Endothelial cell of umbilical vein (primary cell): ENCODE measurements at regions not wholly inside any gene's neighbourhood (a gene's known extent, or its start where the extent isn't known, plus 50 kb on each side); places are given as distances from the start of the nearest gene placed in this dataset.

Source experiments
- BruUV-seq: library from RNA; stranded (reverse); fragments of 400-500 nt; replicated peaks from 2 replicates; lab custom pipeline; 2021; lab: Mats Ljungman, UMichigan
- CTCF ChIA-PET: fragments of 300-600, 350-600 bp; sonication (Branson Sonifier 250); formaldehyde crosslinking; loops from one replicate; lab custom pipeline; 2021; ENCODE audit warnings: antibody characterized with exemption, inconsistent platforms; lab: Charles Lee
- POLR2A ChIA-PET: fragments of 300-600, 350-600 bp; sonication (Branson Sonifier 250); formaldehyde crosslinking; loops from one replicate; lab custom pipeline; 2021; ENCODE audit warnings: antibody characterized with exemption, inconsistent platforms; lab: Charles Lee
- DNase-seq: peaks from one replicate; pipeline ENCODE4 v3.0.0-alpha.2; 2011; ENCODE audit warnings: low read depth, low spot score
- FAIRE-seq: peaks from 2 replicates; lab custom pipeline; 2011; peaks lifted over from hg19 to GRCh38; lab: Jason Lieb, UNC
- H2AFZ ChIP-seq: 2 replicates; pipeline ENCODE4 v1.6.0; 2012; ENCODE audit warnings: low read depth, low read length, control low read depth, inconsistent platforms
- H3K27ac ChIP-seq: 2 replicates; pipeline ENCODE4 v1.5.1; 2011; ENCODE audit warnings: low read depth, mild to moderate bottlenecking, control low read depth, low read length, moderate library complexity; ENCODE audit not compliant: insufficient read depth
- H3K27me3 ChIP-seq, 2 experiments: 2 replicates each; pipeline versions ENCODE4 v1.6.0 to v1.6.1; 2011; ENCODE audit warnings: low read length in 2 of 2, mixed read lengths in 1 of 2; ENCODE audit not compliant: control insufficient read depth in 2 of 2, insufficient read depth in 2 of 2
- H3K36me3 ChIP-seq, 2 experiments: 2 replicates in 1 of 2; 3 replicates in 1 of 2; pipeline ENCODE4 v1.5.1; 2011; ENCODE audit warnings: low read length in 2 of 2, mild to moderate bottlenecking in 1 of 2, moderate library complexity in 1 of 2; ENCODE audit not compliant: control insufficient read depth in 2 of 2, insufficient read depth in 2 of 2; ENCODE audit errors: extremely low read depth in 1 of 2
- H3K4me1 ChIP-seq: 3 replicates; pipeline ENCODE4 v1.5.1; 2011; ENCODE audit warnings: mild to moderate bottlenecking, low read length; ENCODE audit not compliant: control insufficient read depth, insufficient read depth; ENCODE audit errors: extremely low read depth
- H3K4me2 ChIP-seq: 2 replicates; pipeline ENCODE4 v1.6.1; 2011; ENCODE audit warnings: low read length, control low read depth, mixed read lengths; ENCODE audit not compliant: insufficient read depth
- H3K4me3 ChIP-seq, 3 experiments: fragments of 200-600 bp in 1 of 3; sonication (generic), shearing (Covaris generic) in 1 of 3; replicated peaks in 1 of 3; 2 replicates each; pipeline ENCODE4 v1.5.1; 2011 to 2016; ENCODE audit warnings: control low read depth in 3 of 3, low read length in 3 of 3, mild to moderate bottlenecking in 2 of 3, inconsistent platforms in 1 of 3, low read depth in 1 of 3, moderate library complexity in 1 of 3; ENCODE audit not compliant: insufficient read depth in 1 of 3
- H3K79me2 ChIP-seq: 2 replicates; pipeline ENCODE4 v1.6.0; 2012; ENCODE audit warnings: low read length, inconsistent platforms; ENCODE audit not compliant: control insufficient read depth, insufficient read depth
- H3K9ac ChIP-seq: replicated peaks from 2 replicates; pipeline ENCODE3; 2011; ENCODE audit warnings: low read length, control low read depth; ENCODE audit not compliant: insufficient read depth; ENCODE audit errors: extremely low read depth
- H3K9me1 ChIP-seq: replicated peaks from 3 replicates; pipeline ENCODE4 v1.6.0; 2011; ENCODE audit warnings: mild to moderate bottlenecking, low read length; ENCODE audit not compliant: control insufficient read depth, insufficient read depth; ENCODE audit errors: extremely low read depth
- H3K9me3 ChIP-seq: replicated peaks from 2 replicates; pipeline ENCODE4 v1.5.1; 2012; ENCODE audit warnings: low read length, inconsistent platforms; ENCODE audit not compliant: control insufficient read depth, insufficient read depth
- H4K20me1 ChIP-seq: replicated peaks from 2 replicates; pipeline ENCODE3; 2011; ENCODE audit warnings: mild to moderate bottlenecking, low read length; ENCODE audit not compliant: control insufficient read depth, insufficient read depth; ENCODE audit errors: extremely low read depth
- CTCF ChIP-seq, 2 donors: IDR thresholded peaks; 1 replicate in 1 of 2; 2 replicates in 1 of 2; pipeline ENCODE4 v1.5.1; 2011; ENCODE audit warnings: low read length in 2 of 2, mild to moderate bottlenecking in 2 of 2, moderate library complexity in 2 of 2, control low read depth in 1 of 2, inconsistent platforms in 1 of 2, low read depth in 1 of 2; ENCODE audit not compliant: insufficient read depth in 1 of 2; ENCODE audit errors: extremely low read depth in 1 of 2
- EZH2 ChIP-seq: IDR thresholded peaks from 2 replicates; pipeline ENCODE4 v1.6.1; 2012; ENCODE audit warnings: borderline replicate concordance, low read depth, mild to moderate bottlenecking, moderate library complexity, low read length, inconsistent platforms; ENCODE audit not compliant: severe bottlenecking
- FOS ChIP-seq: IDR thresholded peaks from 2 replicates; pipeline ENCODE4 v1.6.1; 2011; ENCODE audit warnings: mild to moderate bottlenecking, low read length, moderate library complexity, borderline replicate concordance; ENCODE audit not compliant: insufficient read depth
- GATA2 ChIP-seq: IDR thresholded peaks from 2 replicates; pipeline ENCODE4 v1.7.0; 2011; ENCODE audit warnings: low read depth, mild to moderate bottlenecking, moderate library complexity, mixed read lengths, low read length; ENCODE audit not compliant: insufficient read length, insufficient read depth
- JUN ChIP-seq: IDR thresholded peaks from 2 replicates; pipeline ENCODE4 v1.6.1; 2011; ENCODE audit warnings: borderline replicate concordance, low read depth; ENCODE audit not compliant: insufficient read length, insufficient read depth
- MAX ChIP-seq: IDR thresholded peaks from 2 replicates; pipeline ENCODE4 v1.6.1; 2011; ENCODE audit not compliant: insufficient read depth, insufficient read length
- MYC ChIP-seq: IDR thresholded peaks from one replicate; pipeline ENCODE4 v1.6.1; 2011; ENCODE audit warnings: mild to moderate bottlenecking, low read depth, low read length
- POLR2A ChIP-seq: IDR thresholded peaks from 2 replicates; pipeline ENCODE4 v1.6.1; 2012; ENCODE audit warnings: low read depth, mild to moderate bottlenecking, control low read depth, low read length
- POLR2AphosphoS5 ChIP-seq: IDR thresholded peaks from 2 replicates; pipeline ENCODE4 v1.6.1; 2012; ENCODE audit warnings: low read depth, mild to moderate bottlenecking, control low read depth, low read length, moderate library complexity; ENCODE audit not compliant: insufficient read depth
- dilution Hi-C: fragments of 300-500 bp; cut with MboI; formaldehyde crosslinking; loops from one replicate; pipeline ENCODE4 v1.15.0; 2019; ENCODE audit warnings: low sequenced_read_pairs; ENCODE audit not compliant: extremely low pct_ligation_motif_present
- intact Hi-C: fragments of 100-400 bp; cut with micrococcal nuclease; formaldehyde crosslinking; loops from one replicate; pipeline ENCODE4 v1.10.0; 2022

DNA sequence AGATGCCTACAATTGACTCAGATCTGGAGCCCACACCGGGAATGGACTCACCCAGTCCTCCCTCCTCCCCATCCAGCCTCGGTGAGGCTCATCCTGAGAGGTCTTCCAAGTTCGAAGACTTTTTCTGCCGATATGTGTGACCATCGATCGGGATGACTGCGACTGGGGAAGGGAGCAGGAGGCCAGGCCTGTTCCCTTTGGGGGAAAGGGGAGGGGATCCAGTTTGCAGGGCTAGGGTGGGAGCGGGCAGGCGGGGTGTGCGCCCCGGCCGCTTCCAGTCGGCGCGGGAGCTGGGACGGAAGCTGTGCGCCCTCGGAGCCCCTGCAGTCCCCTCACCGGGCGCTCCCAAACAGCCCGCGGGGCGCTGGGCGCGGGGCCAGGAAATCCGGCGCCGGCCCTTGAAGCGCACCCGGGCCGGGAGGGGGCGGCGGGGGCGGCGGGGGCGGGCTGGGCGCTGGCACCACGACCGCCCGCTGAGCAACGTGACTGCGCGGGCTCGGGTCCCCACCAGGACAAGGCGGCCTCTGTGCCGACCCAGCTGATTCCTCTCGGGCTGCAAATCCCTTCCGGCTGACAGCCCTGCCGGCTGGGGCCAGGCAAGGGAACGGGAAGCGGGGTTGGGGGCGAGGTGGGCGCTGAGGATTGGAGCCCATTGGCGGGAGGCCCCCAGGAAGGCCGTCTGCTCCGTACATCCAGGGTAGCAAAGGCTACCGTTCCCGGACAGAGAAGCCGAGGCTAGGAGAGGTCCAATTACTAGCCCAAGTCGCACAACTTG, 103.9 kb downstream of the EBNA1BP2 start:
- Histone ChIP-seq H3K4me3 (peak overlapping the region in 1 of 3 experiments; percentile 39), H3K27ac (no peak overlapping the region), H4K20me1 (no peaks in the 10 kb centered on the region), H3K9me3 (no peaks in the 10 kb centered on the region), H3K79me2 (no peaks in the 10 kb centered on the region), H3K27me3 (no peaks in the 10 kb centered on the region), H3K9ac (no peak overlapping the region), H3K4me1 (no peaks in the 10 kb centered on the region), H3K9me1 (no peaks in the 10 kb centered on the region), H3K4me2 (peak overlapping the region; percentile 52), H3K36me3 (no peaks in the 10 kb centered on the region), H2AFZ (peak overlapping the region; percentile 89)
- intact Hi-C loops (loop anchor here (5.0 kb wide), 1 partner anchor 91 kb away; no protein-coding TSS in a partner anchor), dilution Hi-C loops (loop anchor here (25.0 kb wide), 1 partner anchor 156 kb away; no protein-coding TSS in a partner anchor)
- no peak for DNase-seq
- TF ChIP-seq CTCF (IDR thresholded peaks at IDR 0.05; ENCODE audit: extremely low read depth in 1 of 2, insufficient read depth in 1 of 2, low read depth in 1 of 2, low read length in 2 of 2), result no peak
- TF ChIP-seq EZH2, result no peak
- no peak for TF ChIP-seq POLR2AphosphoS5
- TF ChIP-seq POLR2A, result no peak
- TF ChIP-seq JUN, result no peak
- no peak for TF ChIP-seq MAX
- TF ChIP-seq GATA2, result no peak
- no peak for TF ChIP-seq MYC
- no peak for TF ChIP-seq FOS
- BruUV-seq, result no TSS peak
- FAIRE-seq, result no peak
- POLR2A ChIA-PET, result no interaction called here
- CTCF ChIA-PET, result interaction anchor here (0.8 kb wide), 2 partner anchors 10 to 156 kb away, joined by 3 to 4 read pairs; no protein-coding TSS in a partner anchor
